HG03521 (cell line): ENCODE measurements at regions not wholly inside any gene's neighbourhood (a gene's known extent, or its start where the extent isn't known, plus 50 kb on each side); places are given as distances from the start of the nearest gene placed in this dataset.
"Not testable (repeated sequence)": the region's sequence is repeated elsewhere in the genome, so short reads cannot be mapped to it uniquely, and the experiment has no call there.

Experiments used
- ATAC-seq: cut with Tn5 transposase; IDR thresholded peaks from one replicate; pipeline ENCODE4 v1.9.1; 2021; ENCODE audit warnings: mild to moderate bottlenecking, moderate library complexity; ENCODE audit not compliant: unreplicated experiment

DNA sequence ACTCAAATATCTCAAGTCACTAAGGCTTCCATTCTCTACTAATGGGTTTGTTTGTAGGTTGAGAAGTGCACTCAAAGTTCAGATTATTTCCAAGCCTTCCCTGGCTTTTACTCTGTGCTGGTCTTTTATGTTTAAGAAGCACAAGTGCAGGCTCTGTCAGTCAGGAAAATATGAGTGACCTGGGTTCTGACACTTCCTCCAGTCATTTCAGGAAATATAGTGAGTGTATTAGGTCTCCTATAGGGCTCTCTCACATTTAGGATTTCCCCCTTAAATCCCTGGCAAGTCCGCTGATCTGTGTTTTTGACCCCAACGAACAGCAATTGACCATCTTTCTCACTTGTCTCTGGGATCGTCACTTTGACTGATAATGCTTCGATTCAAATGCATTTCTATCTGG, 210.2 kb downstream of the ARPP21 start:
- ATAC-seq, result no peak

DNA sequence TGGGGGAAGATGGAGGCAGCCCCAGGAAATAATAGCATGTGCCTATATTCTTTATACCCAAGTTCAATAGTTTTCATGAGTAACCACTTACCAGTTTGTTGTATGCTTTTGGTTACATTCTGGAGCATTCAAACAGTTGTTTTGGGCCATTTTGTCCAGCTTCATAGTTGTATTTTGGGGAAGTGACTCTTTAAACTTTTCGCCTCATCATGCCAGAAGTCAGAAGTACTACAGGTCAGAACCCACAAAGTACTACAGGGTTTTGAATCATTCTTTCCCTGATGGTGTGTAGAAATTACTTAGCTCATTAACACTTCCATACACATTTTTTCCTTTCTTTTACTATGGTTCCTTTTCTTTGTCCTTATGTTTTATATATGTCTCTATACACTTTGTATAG, 210.6 kb downstream of the ARPP21 start:
- no peak for ATAC-seq

DNA sequence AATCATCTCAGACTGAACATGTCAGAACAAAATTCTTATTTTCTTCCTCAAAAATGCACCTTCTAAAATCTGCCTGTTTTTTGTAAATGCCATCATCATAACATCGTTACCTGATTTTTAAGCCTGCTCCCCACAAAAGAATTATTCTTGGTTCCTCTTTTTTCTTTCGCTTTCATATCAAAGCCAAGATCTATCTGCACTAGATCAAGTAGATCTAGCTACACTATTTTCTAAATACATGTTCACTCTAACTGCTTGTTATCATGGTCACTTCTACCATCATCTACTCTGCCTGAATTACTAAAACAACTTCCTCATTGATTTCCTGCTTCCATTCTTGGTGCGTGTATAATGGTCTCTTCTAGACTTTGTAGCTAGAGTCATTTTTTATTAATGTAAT, 217.7 kb downstream of the ARPP21 start:
- peak; percentile 81 for ATAC-seq

DNA sequence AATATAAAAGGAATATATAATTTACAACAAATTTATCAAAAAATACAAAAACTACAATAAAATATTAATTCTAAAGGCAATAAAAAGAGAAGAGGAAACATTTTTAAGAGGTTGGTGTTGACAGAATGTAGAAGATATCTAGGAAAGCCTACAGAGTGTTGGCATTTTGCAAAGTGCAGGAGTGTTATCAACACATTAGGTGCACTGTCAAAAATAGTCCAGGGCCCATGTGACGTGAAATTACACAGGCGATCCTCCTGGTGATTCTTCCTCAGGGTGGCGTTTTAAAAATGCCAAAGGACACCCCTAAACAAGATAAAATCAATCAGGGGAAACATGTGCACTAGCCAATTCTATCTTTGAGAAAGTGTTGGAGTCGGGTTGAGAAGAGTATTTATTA, 222.7 kb downstream of the ARPP21 start:
- ATAC-seq, result no peak

DNA sequence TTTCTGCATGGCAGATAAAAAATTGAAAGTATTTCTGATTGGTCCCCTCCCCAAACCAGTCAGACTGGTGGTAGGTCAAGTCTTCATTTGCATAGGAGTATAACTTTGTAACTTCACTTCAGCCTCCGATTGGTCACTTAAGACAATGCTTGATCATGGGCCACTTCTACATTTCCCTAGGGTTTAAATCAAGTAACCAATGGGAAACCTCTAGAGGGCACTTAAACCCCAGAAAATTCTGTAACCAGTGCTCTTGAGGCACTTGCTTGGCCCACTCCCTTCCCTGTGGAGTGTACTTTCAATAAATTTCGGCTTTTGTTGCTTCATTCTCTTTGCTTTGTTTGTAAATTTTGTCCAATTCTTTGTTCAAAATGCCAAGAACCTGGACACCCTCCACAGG, 225.5 kb downstream of the ARPP21 start:
- no peak for ATAC-seq

DNA sequence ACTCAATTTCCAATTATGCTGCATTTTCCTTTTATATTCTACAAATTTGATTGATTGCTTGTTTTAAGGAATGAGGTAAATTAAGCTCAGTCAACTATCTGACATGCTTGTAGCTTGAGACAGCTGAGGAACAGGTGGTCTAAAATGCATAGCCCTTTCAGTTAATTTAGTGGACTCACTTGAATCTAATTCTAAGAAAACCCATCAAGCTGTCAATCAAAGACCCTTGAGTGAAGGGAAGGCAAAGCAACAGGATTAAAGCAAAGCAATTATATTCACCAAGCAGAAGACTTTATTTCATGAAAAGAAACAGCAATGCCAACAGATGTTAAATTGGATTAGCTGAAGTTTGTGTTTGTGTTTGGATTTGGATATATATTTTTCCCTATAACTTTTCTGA, 228.5 kb downstream of the ARPP21 start:
- ATAC-seq, result no peak

DNA sequence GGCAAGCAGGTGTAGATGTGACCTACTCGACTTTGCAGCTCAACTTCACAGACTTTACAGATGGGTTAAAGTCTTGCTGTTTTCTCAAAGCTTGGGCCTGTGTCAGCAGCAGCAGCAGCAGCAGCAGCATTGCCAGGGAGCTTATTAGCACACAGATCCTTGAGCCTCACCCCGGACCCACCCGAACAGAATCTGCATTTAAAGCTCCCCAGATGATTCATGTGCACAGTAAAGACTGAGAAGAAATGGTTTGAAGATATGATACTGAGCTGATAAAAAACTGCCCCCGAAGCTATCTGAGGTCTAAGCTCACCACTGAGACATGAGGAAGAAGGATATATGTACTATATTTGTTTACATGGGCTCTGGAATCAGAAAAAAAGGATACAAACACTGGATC, 231.7 kb downstream of the ARPP21 start:
- no peak for ATAC-seq

DNA sequence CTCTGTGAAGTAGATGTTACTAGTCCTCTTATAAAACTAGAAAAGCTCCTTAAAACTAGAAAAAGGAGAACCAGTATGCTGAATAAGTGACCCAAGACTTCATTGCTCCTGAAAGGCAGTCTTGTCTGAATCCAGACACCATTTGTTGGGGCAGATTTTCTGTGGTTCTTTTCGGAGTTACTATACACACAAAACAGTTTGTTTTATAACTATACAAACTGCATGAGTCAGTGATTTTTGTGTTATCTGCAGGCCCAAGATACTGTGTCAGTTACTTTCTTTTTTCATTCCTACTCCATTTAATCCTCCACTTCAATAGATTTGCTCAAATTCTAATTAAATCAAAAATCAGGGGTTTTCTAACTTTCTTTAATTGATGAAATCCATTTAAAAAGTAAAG, 244.6 kb downstream of the ARPP21 start:
- no peak for ATAC-seq

DNA sequence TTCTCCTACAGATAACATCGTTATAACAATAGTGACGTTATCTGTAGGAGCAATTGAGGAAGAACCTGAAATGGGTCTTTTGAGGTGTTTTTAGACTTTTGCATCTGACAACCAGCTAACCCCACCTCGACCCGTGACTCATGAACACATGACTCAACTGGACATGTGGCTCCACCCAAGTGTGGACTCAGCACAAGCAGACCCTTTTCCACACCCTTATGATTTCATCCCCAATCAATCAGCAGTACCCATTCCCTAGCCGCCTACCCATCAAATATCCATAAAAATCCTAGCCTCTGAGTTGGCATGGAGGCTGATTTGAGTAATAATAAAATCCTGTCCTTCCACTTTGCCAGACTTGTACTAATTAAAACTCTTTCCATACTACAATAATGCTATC, 255.4 kb downstream of the ARPP21 start:
- ATAC-seq, result no peak

DNA sequence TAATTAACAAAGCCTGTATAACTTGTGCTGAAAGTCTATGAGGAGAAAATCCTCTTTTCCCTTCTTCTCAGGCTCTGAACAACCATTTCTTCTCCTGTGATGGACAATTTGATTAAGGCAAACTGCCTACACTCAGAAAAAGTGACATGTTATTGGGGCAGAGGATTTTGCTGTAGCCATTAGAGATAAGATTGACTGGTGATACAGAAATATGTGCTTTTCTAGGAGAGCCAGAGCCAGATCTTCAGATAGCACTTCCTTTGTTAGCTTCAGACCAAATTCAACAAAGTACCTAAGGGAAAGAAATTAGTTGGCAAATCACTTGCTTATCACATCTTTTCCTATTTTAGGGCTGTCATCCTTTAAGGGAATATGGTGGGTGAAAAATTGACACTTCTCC, 259.9 kb downstream of the ARPP21 start:
- ATAC-seq, result no peak

DNA sequence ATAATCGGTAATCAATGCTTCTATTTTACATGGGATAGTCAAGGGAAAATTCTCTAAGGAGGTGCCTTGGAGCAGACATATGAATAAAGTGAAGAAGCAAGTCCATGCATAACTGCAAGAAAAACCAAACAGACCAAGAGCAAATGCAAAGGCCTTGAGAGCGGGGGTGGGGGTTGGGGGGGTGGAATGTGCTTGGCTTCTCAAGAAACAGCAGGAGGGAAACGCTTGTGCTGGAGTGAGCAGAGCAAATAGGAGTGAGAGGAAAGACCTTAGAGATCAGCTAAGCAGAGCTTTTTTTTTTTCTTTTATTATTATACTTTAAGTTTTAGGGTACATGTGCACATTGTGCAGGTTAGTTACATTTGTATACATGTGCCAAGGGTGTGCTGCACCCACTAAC, 260.8 kb downstream of the ARPP21 start:
- ATAC-seq, result no peak

DNA sequence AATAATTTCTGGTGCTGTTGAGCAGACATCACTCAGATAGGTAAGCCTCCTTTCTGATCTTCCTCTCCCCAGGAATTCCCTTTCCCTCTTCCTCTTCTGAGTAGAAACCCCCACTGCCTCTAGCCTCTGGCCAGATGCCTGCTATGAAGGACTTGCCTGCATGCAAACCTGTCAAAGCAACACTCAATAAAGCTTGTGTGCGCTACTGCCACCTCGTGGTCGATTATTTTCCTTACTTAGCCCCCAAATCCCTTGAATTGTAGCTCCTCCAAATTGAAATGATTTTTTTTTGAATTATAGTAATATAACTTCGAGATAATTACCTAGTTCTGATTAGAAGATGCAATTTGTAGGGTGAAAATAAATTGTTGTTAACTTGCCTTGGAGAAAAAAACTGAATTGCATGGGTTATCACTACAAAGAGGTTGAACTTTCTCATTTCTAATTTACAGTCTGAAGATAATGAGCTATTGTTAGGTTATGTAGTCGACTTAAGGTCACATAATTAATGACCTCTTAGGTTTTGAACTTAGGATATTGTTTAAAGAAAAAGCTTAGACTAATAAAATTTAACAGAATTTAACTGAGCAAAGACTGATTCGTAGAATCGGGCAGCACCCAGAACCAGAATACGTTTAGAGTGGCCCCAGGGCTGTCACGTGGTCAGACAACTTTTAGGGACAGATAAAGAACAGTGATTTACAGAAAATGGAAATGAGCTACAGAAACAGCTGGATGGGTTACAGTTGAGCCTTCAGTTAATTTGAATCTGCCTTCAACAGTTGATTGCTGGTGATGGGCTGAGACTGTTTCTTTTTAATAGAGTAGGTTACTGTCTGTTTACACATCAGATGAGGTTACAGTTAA, 269.3 kb downstream of the ARPP21 start:
- ATAC-seq, result no peak

DNA sequence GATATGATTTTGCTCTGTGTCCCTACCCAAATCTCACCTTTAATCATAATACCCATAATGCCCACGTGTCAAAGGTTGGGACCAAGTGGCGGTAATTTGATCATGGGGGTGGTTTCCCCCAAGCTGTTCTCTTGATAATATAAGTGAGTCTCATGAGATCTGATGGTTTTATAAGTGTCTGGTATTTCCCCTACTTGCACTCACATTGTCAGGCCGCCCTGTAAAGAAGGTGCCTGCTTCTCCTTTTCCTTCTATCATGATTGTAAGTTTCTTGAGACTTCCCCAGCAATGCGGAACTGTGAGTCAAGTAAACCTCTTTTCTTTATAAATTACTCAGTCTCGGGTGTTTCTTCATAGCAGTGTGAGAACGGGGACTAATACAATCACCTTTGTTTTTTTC, 279.8 kb downstream of the ARPP21 start:
- ATAC-seq, result no peak

DNA sequence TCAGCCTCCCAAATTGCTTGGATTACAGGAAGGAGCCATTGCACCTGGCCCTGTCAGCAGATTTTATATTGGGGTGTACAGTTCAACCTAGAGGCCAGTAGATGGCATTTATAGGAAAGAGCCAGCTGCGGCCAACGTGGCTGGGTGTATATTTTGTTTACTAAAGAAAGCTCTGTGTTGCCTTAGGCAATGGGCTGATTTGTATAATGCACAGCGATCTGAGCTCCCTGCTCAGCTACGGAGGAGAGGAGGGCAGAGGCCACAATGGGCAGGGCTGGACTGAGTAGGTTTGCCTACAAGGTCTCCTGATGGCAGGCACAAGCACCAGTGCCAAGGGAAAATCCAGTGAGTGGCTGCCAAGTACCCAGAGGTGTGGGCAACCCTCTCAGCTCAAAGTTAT, 282.4 kb downstream of the ARPP21 start:
- ATAC-seq, result no peak

DNA sequence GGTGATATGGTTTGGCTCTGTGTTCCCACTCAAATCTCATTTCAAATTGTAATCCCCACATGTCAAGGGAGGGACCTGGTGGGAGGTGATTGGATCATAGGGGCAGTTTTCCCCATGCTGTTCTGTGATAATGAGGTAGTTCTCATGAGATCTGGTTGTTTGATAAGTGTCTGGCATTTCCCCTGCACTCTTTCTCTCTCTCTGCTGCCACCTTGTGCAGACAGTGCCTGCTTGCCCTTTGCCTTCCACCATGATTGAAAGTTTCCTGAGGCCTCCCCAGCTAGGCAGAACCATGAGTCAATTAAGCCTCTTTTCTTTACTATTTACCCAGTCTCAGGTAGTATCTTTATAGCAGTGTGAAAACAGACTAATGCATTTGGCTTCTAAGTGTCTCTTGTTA, 284.7 kb downstream of the ARPP21 start:
- not testable (repeated sequence) for ATAC-seq

DNA sequence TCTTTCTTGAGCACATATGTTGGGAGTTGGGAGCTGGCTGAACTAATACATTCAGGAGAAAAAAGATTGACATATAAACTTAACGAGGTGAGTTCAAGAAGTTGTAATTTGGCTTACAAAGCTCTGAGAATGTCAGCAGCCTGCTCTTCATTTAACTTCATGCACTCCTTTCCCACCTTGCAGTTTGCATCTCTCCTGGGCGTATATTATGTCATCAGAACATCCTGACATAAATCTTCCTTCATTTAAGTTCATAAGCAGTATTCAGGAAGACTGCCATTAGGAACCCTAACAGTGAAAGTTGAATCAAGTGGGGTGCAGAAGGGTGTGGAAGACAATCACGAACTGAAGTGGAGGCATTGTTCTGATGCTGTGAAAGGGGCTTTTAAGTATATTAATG, 288.1 kb downstream of the ARPP21 start:
- no peak for ATAC-seq

DNA sequence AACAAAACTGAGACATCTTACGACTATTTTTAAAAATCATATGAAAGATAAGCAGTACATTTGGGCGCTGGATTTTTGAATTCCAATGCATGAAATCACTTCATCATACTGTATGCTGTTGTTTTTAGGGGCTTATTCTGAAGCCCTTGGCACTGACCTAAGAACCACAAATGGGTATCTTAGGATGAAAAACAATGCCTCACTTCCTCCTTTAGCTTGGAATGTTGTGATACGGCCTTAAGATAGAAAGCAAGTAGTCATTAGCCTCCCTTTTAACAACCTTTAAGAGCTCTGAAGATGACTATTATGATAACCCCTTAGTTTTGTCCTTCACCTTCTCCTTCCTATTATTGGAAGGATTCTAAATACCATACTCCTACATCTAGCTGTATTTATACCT, 289.8 kb downstream of the ARPP21 start:
- ATAC-seq, result no peak

DNA sequence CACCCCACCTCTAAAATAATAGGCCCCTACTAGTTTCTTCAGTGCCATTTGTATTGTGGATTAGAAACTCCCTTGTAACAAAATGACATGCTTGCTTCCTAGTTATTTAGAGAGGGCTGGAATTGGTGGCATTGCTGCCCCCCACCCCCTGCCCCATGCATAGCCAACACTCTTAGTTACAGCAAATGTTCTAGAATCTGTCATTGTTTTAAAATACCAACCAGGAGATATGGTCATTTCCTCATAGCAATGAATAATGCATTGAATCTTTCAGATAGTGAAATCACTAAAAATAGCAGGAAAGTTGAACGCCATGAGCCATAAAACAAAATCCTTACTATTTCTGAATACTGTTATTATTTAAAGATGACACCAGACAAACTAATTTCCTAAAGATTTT, 292.5 kb downstream of the ARPP21 start:
- no peak for ATAC-seq

DNA sequence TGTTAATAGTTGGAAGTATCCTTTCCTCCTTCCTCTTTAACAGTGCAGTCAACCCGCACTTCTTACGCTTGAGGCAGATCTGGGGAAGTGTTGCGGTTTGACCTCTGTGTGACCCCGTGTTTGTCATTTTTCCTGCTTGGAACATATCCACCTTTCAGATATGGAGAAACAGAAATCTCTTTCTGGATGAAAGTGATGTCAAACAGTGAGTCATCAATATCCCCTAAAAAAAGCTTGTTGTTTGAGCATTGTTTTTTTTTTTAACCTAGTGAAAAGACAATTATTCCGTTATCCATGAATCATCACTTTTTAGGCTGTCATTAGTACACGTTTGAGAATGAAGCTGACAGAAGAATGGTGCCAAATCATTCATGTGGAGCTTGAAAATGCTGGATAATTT, 293.7 kb downstream of the ARPP21 start:
- no peak for ATAC-seq

DNA sequence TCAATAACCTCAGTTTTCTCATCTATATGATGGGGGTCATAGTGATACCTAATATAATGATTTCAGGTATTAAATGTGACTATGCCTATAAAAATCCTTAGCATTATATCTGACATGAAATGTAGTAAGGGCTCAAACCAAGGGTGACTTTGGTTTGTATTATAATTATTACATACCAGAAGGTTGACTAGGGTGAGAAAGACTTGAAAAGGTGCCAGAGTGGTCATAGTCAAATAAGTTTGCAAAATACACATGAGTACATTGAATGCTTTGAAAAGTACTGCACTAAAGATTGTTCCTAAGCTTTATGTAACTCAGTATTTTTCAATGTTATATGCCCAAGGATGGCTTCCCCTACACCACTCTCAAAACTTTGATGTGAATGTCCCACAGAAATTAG, 297.2 kb downstream of the ARPP21 start:
- no peak for ATAC-seq

DNA sequence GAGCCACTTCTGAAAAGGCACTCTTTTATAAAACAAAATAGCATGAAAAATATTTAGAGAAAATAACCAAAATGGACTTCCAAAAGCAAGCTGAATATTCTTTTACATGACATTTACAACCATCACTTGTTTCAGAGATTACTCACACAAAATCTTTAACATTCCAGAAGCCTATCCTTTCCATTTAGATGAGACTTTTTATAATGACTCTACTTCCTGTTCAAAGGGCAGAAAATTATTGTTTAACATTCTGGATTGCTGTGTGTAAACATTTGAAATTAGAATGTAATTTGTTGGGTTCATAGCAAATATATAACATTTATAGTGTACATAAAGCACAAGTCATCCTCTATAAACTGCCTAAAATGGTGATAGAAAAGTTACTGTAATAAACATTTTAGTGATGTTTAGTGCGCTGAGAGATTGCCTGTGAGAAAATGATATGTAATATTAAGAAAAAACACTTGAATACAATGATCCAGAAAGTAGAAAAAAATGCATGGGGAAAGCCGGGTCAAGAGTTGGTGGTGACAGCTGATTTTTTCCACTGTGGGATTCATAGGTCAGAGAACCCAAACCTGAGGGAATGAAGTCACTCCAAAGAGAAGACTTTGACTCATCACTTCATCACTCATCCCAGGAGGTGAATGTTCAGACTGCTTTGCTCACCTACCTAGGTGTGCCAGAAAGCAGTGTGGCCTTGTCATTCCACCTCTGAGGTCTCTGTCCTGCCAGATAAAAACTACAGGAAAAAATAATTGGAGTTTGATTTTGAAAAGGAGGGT, 305.8 kb downstream of the ARPP21 start:
- ATAC-seq, result no peak

DNA sequence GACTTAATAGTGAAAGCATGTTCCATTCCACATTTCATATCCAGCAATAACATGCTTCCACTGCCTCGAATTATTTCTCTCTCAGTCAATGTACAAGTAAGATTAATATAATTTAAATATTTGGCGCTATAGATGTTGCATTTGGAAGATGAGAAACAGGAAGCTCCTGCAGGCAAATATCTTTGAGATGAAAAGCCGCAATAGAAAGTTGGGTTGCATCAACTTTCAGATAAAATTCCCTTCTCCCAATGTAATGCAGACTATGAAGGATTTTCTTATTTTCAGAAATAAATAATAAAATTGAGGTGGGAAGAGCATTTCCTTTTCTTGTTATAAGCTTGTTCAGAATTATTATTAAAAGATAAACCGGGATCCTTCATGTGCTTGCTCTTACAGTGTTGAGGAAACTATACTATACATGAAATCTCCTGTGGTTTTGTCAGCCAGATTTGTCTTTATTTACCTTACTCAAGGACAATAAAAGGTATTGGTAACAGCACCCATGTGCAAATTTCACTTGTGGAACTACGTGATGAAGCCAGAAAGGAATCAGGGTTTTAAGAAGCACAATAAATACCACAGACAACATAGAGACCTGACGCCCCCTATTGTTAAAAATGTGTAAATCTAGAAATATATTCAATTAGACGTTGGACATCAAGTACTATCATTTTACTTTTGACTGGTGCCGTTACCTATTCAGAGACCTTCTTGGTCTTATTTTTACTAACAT, 307.0 kb downstream of the ARPP21 start:
- no peak for ATAC-seq
